Effector memory CD8-positive, alpha-beta T cell (primary cell): ENCODE measurements at regions not wholly inside any gene's neighbourhood (a gene's known extent, or its start where the extent isn't known, plus 50 kb on each side); places are given as distances from the start of the nearest gene placed in this dataset.

ENCODE experiments used
- ATAC-seq: fragments of 150-1000 bp; cut with Tn5 transposase; replicated peaks from 2 replicates; pipeline ENCODE4 v1.10.0; 2021; ENCODE audit warnings: mild to moderate bottlenecking, moderate library complexity
- DNase-seq, 3 experiments: peaks; one replicate each; pipeline ENCODE4 v3.0.0; 2021
- H3K27ac Mint-ChIP-seq, 2 donors: one replicate each; pipeline ENCODE4 v1.8.0; 2022; ENCODE audit warnings: mild to moderate bottlenecking in 2 of 2, mixed read lengths in 2 of 2, moderate library complexity in 2 of 2
- H3K27me3 Mint-ChIP-seq, 2 donors: one replicate each; pipeline ENCODE4 v1.8.0; 2022; ENCODE audit warnings: mixed read lengths in 2 of 2
- H3K36me3 Mint-ChIP-seq: one replicate; pipeline ENCODE4 v1.8.0; 2022; ENCODE audit warnings: mild to moderate bottlenecking, moderate library complexity, mixed read lengths; ENCODE audit not compliant: insufficient read depth
- H3K4me1 Mint-ChIP-seq, 2 donors: one replicate each; pipeline ENCODE4 v1.8.0; 2022; ENCODE audit warnings: low read depth in 2 of 2, mixed read lengths in 2 of 2
- H3K4me3 Mint-ChIP-seq, 2 donors: one replicate each; pipeline ENCODE4 v1.8.0; 2022; ENCODE audit warnings: mild to moderate bottlenecking in 2 of 2, mixed read lengths in 2 of 2, moderate library complexity in 2 of 2
- H3K9me3 Mint-ChIP-seq, 2 donors: one replicate each; pipeline ENCODE4 v1.8.0; 2022; ENCODE audit warnings: mixed read lengths in 2 of 2

DNA sequence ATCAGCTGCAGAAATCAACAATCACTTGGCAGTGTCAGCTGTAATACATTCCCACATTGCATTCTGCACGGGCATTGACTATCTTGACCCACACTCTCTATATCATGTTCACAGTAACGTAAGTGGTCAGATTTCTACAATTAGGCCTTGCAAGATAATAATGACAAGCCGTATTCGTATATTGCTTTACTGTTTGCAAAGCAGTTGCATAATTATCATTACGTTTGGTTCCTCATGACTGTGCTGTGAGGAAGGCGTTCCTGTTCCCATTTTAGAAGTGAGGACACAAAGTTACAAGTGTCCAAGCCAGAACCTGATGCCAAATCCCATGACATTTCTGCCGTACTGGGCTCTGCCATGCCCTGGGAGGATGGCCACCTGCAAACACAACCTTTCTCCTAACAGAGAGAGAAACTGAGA, 53.5 kb upstream of the TARBP1 start:
- DNase-seq = no peak
- H3K36me3 Mint-ChIP-seq = no peaks in the 10 kb centered on the region
- ATAC-seq = no peak
- H3K9me3 Mint-ChIP-seq = no peaks in the 10 kb centered on the region
- no peak overlapping the region for H3K4me3 Mint-ChIP-seq
- H3K4me1 Mint-ChIP-seq = no peaks in the 10 kb centered on the region
- peaks cover 5 to 41% of the 10 kb centered on the region in 2 donors for H3K27me3 Mint-ChIP-seq
- no peak overlapping the region for H3K27ac Mint-ChIP-seq

DNA sequence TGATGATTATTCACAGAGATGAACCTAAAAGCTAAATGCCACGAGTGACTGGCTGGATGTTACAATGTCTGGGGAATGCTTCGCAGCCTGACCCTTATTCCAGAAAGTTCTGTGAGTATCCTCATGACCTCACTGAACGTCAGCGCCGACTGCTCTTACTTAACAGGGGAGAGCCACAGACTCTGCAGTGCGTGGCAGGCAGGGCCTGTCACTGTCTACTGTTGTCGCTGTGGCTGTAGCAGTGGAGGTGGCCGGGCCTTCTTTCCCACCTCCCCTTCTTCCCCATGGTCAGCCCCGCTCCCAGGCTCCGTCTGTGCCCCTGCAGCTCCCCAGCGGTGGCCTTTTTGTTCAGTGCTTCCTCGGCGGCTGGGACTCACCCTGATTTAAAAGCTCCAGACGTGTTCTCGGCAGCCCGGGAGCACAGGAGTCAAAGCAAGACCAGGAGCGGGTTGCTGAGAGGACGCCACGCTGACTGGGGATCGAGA, 52.2 kb upstream of the TARBP1 start:
- Mint-ChIP-seq H3K27ac (no peak overlapping the region), H3K4me1 (no peaks in the 10 kb centered on the region), H3K27me3 (peaks cover 12 to 48% of the 10 kb centered on the region in 2 donors), H3K9me3 (no peaks in the 10 kb centered on the region), H3K36me3 (no peaks in the 10 kb centered on the region), H3K4me3 (no peak overlapping the region)
- DNase-seq = no peak
- no peak for ATAC-seq

- Mint-ChIP-seq H3K4me3 (no peak overlapping the region), H3K27me3 (peaks cover 17 to 53% of the 10 kb centered on the region in 2 donors), H3K27ac (no peak overlapping the region), H3K36me3 (no peaks in the 10 kb centered on the region), H3K9me3 (no peaks in the 10 kb centered on the region), H3K4me1 (no peaks in the 10 kb centered on the region)
- DNase-seq (no peak), ATAC-seq (no peak)
These were observed 51.7 kb upstream of the TARBP1 start for GRCh38 chr1:234530672-234531071.

GRCh38 chr1:234529950-234530237, 50.9 kb upstream of the TARBP1 start:
- ATAC-seq (no peak), DNase-seq (no peak)
- no peaks in the 10 kb centered on the region for H3K4me1 Mint-ChIP-seq
- H3K27me3 Mint-ChIP-seq = peaks cover 24 to 57% of the 10 kb centered on the region in 2 donors
- no peak overlapping the region for H3K27ac Mint-ChIP-seq
- H3K36me3 Mint-ChIP-seq = no peaks in the 10 kb centered on the region
- no peaks in the 10 kb centered on the region for H3K9me3 Mint-ChIP-seq
- no peak overlapping the region for H3K4me3 Mint-ChIP-seq

DNA sequence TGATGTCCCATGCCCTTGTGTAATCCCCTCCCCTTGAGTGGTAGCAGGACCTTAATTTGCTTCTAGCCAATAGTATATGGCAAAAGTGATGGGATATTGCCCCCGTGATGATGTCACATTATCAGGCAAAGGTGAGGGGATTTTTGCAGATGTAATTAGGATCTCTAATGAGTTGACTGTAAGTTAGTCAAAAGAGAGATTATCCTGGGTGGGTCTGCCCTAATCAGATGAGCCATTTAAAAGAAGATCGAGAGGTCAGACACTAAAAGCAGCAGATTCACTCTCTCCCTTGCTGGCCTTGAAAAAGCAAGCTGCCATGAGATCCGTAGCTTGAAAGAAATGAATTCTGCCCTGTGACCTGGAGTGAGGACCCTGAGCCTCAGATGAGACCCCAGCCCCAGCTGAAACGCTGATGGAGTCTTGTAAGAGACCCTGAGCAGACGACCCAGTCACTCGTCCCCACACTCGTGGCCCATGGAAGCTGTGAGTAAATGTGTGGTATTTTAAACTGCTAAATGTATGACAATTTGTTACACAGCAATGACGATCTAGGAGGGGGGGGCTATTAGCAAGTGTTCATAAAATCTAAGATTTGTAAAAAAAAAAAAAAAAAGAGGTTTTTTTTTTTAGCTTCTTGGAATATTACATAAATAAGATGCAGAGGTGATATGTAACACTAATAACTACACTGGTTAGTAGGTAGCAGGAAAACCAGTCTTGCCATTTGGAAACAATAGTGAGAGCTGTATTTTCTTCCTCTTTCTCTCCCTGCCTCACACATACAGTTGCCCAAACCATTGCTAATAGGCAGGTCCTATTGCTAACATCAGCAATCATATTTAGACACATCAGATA, 50.3 kb upstream of the TARBP1 start:
- ATAC-seq (no peak), DNase-seq (no peak)
- Mint-ChIP-seq H3K9me3 (no peaks in the 10 kb centered on the region), H3K4me1 (no peaks in the 10 kb centered on the region), H3K36me3 (no peaks in the 10 kb centered on the region), H3K27ac (no peak overlapping the region), H3K27me3 (peaks cover 24 to 56% of the 10 kb centered on the region in 2 donors), H3K4me3 (no peak overlapping the region)
